Testis (tissue), 2 donors: ENCODE measurements at regions not wholly inside any gene's neighbourhood (a gene's known extent, or its start where the extent isn't known, plus 50 kb on each side); places are given as distances from the start of the nearest gene placed in this dataset.

Experiments used
- DNase-seq: peaks from one replicate; pipeline ENCODE4 v3.0.0-alpha.2; 2019
- H3K27ac ChIP-seq, 2 donors: fragments of 200-600 bp; sonication (generic); one replicate each; pipeline ENCODE4 v1.5.1; 2019
- H3K27me3 ChIP-seq: fragments of 200-600 bp; sonication (generic); one replicate; pipeline ENCODE4 v1.5.1; 2019
- H3K36me3 ChIP-seq: fragments of 200-600 bp; sonication (generic); one replicate; pipeline ENCODE4 v1.5.1; 2017; ENCODE audit warnings: low read depth; ENCODE audit errors: missing control alignments
- H3K4me1 ChIP-seq: fragments of 200-600 bp; sonication (generic); one replicate; pipeline ENCODE4 v1.5.1; 2019
- H3K4me3 ChIP-seq, 2 donors: fragments of 200-600 bp; sonication (generic); one replicate each; pipeline ENCODE4 v1.5.1; 2017 to 2019
- H3K9me3 ChIP-seq: fragments of 200-600 bp; sonication (generic); one replicate; pipeline ENCODE4 v1.5.1; 2017
- CTCF ChIP-seq, 3 experiments: fragments of 450-650 bp in 2 of 3; fragments of 200-600 bp in 1 of 3; sonication (generic) in 1 of 3; IDR thresholded peaks; one replicate each; pipeline ENCODE4 v1.5.1; 2016 to 2019; ENCODE audit warnings: antibody characterized with exemption in 3 of 3, mild to moderate bottlenecking in 2 of 3, moderate library complexity in 1 of 3
- POLR2A ChIP-seq: fragments of 450-650 bp; IDR thresholded peaks from one replicate; pipeline ENCODE4 v1.6.1; 2017; ENCODE audit warnings: antibody characterized with exemption, mild to moderate bottlenecking, moderate library complexity
- WGBS, 2 donors: methylation state at CpG; one replicate each; pipeline ENCODE4 v1.1.5; 2018; 5-methylcytosine and 5-hydroxymethylcytosine counted together
- intact Hi-C: fragments of 100-400 bp; cut with DNase I; formaldehyde crosslinking; loops from one replicate; pipeline ENCODE4 v1.15.1; 2023; ENCODE audit warnings: low total_unique reads

- Histone ChIP-seq H3K4me1 (no peaks in the 10 kb centered on the region), H3K36me3 (no peaks in the 10 kb centered on the region), H3K27me3 (no peaks in the 10 kb centered on the region), H3K4me3 (no peak overlapping the region), H3K9me3 (no peaks in the 10 kb centered on the region), H3K27ac (no peak overlapping the region)
- DNase-seq = no peak
- intact Hi-C loops = no loop called here
- TF ChIP-seq CTCF (IDR thresholded peaks at IDR 0.05) (no peak), POLR2A (no peak)
Observed at GRCh38 chr7:115387137-115387536, 465.2 kb downstream of the MDFIC start.

GRCh38 chr7:115379321-115379720 is 457.4 kb downstream of the MDFIC start:
- no peak for TF ChIP-seq CTCF (IDR thresholded peaks at IDR 0.05)
- no peak for TF ChIP-seq POLR2A
- Histone ChIP-seq H3K4me3 (no peak overlapping the region), H3K4me1 (no peaks in the 10 kb centered on the region), H3K27me3 (no peaks in the 10 kb centered on the region), H3K9me3 (no peaks in the 10 kb centered on the region), H3K27ac (no peak overlapping the region), H3K36me3 (no peaks in the 10 kb centered on the region)
- intact Hi-C loops = no loop called here
- WGBS, 2 donors = 89 to 92% methylated on average over 1 of the region's 1 CpG
- no peak for DNase-seq

- DNase-seq = no peak
- no peak overlapping the region for H3K27ac ChIP-seq
- H3K36me3 ChIP-seq = no peaks in the 10 kb centered on the region
- no peaks in the 10 kb centered on the region for H3K4me1 ChIP-seq
- no peak overlapping the region for H3K4me3 ChIP-seq
- H3K9me3 ChIP-seq = no peaks in the 10 kb centered on the region
- intact Hi-C loops = no loop called here
- H3K27me3 ChIP-seq = no peaks in the 10 kb centered on the region
- TF ChIP-seq CTCF (IDR thresholded peaks at IDR 0.05) (no peak), POLR2A (no peak)
Observed at GRCh38 chr7:115368998-115369397, 447.1 kb downstream of the MDFIC start.

GRCh38 chr7:115363916-115364315 is 442.0 kb downstream of the MDFIC start:
- TF ChIP-seq POLR2A = no peak
- no peak for TF ChIP-seq CTCF (IDR thresholded peaks at IDR 0.05)
- no peaks in the 10 kb centered on the region for H3K4me1 ChIP-seq
- H3K27me3 ChIP-seq = no peaks in the 10 kb centered on the region
- DNase-seq = no peak
- intact Hi-C loops = no loop called here
- no peaks in the 10 kb centered on the region for H3K36me3 ChIP-seq
- H3K9me3 ChIP-seq = no peaks in the 10 kb centered on the region
- 91 to 95% methylated on average over 2 of the region's 2 CpGs for WGBS, 2 donors
- no peak overlapping the region for H3K27ac ChIP-seq
- no peak overlapping the region for H3K4me3 ChIP-seq

- Histone ChIP-seq H3K27me3 (no peaks in the 10 kb centered on the region), H3K36me3 (no peaks in the 10 kb centered on the region), H3K4me3 (no peak overlapping the region), H3K9me3 (no peaks in the 10 kb centered on the region), H3K4me1 (no peaks in the 10 kb centered on the region), H3K27ac (no peak overlapping the region)
- intact Hi-C loops = no loop called here
- DNase-seq = no peak
- TF ChIP-seq POLR2A = no peak
- TF ChIP-seq CTCF (IDR thresholded peaks at IDR 0.05) = no peak
Observed at GRCh38 chr7:115359955-115360354, 438.1 kb downstream of the MDFIC start.
